NCI-H524 treated with DMSO at 0.1 percent for 48 hours (cell line): ENCODE measurements at regions not wholly inside any gene's neighbourhood (a gene's known extent, or its start where the extent isn't known, plus 50 kb on each side); places are given as distances from the start of the nearest gene placed in this dataset.
"Not testable (repeated sequence)": the region's sequence is repeated elsewhere in the genome, so short reads cannot be mapped to it uniquely, and the experiment has no call there.

Experiments
- DNase-seq: peaks from one replicate; lab custom pipeline; 2025; lab: John Stamatoyannopoulos, UW

DNA sequence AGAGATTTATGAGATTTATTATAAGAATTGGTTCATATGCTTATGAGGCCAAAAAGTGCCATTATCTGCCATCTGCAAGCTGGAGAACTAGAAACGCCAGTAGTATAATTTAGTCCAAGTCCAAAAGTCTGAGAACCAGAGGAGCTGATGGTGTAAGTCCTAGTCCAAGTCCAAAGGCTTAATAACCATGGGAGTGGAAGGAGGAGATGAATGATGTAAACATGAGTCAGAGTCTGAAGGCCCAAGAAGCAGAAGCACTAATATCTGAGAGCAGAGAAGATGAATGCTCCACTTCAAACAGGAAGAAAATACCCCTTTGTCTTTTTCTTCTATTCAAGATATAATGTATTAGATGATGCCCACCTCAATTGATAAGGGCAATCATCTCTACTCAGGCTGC is 185.7 kb downstream of the CGGBP1 start:
- DNase-seq: no peak

DNA sequence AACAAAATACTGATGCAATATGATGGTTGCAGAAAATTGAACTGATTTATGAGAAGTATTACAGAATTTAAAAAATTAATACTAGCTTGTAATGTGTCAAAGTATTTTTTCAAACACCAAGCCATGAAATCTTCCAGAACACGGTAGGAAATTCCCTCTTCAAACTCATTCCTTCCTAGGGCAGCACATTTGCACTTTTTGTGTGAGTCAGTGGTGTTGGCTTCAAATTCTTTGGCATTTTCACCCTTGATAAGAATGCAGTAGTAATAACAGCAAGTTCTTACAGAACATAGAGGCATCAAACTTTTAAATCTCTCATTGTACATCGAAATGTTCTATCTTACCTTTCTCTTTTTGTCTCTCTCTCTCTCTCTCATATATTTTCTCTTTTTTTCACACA is 191.8 kb downstream of the CGGBP1 start:
- no peak for DNase-seq

DNA sequence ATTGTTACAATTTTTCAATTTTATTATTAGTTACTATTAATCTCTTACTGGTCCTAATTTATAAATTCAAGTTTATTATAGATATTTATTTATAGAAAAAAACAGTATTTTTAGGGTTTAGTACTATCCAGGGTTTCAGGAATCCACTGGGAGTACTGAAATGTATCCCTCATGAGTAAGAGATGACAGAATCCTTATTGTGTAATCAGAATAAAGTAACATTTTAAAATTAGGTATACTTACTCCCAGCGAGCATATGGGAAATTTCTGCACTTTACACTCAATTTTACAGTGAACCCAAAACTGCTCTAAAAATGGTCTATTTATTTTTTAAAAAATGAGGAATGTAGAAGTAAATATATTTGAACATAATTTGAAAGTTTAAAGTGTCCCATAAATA is 202.7 kb downstream of the CGGBP1 start:
- DNase-seq: no peak

GRCh38 chr3:87855616-87856015 is 203.2 kb downstream of the CGGBP1 start:
- no peak for DNase-seq

DNA sequence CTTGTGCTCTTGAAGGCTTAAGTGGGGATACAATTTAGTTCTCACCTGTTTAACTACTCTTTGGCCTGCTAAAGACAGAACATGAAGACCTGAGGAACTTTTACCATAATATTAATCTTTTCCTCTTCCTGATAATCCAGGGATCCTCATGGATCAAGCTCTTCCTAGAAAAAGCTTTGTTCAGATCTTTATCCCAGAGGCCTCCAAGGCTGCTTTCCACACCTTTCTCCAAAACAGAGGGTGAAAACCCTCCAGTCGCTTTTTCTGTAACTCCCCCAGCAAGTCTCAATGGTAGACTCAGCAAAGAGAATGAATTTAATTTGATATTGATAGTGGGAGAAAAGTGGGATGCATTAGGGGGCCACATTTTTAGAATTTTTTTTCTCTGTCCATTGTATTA is 203.6 kb downstream of the CGGBP1 start:
- DNase-seq: no peak

GRCh38 chr3:87848003-87848402 is 210.8 kb downstream of the CGGBP1 start:
- no peak for DNase-seq

DNA sequence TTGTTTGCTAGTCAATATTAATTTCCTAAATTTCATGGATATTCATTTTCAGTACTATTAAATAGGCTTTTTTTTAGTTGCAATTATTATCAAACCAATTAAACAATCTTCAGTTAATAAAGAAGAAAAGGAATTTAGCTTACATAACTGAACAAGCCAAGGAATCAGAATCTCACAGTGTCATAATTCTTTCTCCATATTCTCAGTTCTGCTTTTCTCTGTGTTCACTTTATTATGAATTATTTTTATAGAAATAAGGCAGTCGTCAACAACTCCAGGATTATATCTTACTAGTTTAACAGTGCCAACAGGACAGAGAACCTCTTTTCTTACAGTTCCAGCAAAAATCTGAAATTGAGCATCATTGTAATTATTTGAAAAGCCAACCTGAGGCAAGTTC is 221.7 kb downstream of the CGGBP1 start:
- no peak for DNase-seq

GRCh38 chr3:87836026-87836425 is 222.8 kb downstream of the CGGBP1 start:
- no peak for DNase-seq

- DNase-seq: no peak
These were observed 223.6 kb downstream of the CGGBP1 start for GRCh38 chr3:87835236-87835635.

GRCh38 chr3:87834327-87834726 is 224.5 kb downstream of the CGGBP1 start:
- no peak for DNase-seq

DNA sequence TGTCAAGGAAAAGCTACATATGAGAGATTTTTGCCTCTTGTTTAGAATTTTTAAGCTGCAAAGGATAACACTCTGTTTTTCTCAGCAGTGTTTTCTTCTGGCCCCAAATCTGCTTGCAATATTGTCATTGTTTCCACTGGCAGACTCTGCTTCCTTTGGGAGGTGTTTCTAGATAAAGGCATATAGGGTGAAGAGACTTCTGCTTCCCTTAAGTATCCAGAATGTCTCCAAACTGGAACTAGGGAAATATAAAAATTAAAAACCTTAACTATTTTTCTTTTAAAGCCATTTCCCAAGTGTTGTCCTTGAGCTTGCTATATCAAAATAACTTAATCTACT is 225.8 kb downstream of the CGGBP1 start:
- DNase-seq: no peak

DNA sequence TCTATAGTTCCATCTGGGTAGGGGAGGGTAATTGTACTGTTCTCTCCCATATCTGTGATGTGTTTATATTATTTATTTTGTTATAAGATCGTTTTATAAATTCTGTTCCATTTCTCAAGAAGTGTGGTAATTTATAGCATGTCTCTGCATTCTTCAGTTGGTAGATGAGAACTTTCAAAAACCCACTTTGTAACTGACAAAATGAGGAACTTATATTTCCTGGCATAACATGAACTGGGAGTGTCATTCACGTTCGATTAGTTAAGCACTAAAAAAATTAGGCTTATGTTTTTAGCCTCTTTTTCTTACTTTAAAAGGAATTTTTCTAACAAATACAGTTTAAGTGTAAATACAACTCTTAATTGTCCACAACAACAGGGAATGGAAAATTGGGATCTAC is 230.8 kb downstream of the CGGBP1 start:
- no peak for DNase-seq

GRCh38 chr3:87822563-87822962 is 236.2 kb downstream of the CGGBP1 start:
- no peak for DNase-seq

- DNase-seq: not testable (repeated sequence)
These were observed 245.3 kb downstream of the CGGBP1 start for GRCh38 chr3:87813503-87813902.

DNA sequence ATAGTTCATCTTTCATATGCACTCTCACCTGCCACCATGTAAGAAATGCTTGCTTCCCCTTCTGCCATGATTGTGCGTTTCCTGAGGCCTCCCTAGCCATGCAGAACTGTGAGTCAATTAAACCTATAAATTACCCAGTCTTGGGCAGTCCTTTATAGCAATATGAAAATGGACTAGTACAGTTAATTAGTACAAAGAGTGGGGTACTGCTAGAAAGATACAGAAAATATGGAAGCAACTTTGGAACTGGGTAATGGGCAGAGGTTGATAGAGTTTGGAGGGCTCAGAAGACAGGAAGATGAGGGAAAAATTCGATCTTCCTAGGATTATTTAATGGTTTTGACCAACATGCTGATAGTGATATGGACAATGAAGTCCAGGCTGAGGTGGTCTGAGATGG is 246.9 kb downstream of the CGGBP1 start:
- DNase-seq: no peak

GRCh38 chr3:87810452-87811016 is 248.3 kb downstream of the CGGBP1 start:
- no peak for DNase-seq

DNA sequence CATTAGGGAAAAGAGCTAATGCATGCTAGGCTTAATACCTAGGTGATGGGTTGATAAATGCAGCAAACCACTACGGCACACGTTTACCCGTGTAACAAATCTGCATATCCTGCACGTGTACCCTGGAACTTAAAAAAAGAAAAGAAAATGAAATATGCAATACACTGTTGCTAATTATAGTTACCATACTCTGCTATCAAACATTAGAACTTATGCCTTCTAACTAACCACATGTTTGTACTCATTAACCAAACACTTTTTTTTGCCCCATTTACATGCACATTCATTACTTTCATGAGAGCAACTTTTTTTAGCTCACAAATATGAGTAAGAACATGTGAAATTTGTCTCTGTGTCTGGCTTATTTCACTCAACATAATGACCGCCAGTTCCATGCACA is 253.1 kb downstream of the CGGBP1 start:
- DNase-seq: no peak

DNA sequence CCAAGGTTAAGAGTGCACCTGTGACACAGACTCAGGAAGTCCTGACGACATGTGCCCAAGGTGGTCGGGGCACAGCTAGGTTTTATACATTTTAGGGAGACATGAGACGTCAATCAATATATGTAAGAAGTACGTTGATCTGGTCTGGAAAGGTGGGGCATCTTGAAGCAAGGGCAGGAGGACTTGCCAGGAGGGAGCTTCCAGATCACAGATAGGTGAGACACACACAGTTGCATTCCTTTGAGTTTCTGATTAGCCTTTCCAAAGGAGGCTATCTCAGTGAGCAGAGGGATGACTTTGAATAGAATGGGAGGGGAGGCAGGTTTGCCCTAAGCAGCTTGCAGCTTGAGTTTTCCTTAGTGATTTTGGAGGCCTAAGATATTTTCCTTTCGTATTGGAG is 257.4 kb downstream of the CGGBP1 start:
- DNase-seq: no peak

DNA sequence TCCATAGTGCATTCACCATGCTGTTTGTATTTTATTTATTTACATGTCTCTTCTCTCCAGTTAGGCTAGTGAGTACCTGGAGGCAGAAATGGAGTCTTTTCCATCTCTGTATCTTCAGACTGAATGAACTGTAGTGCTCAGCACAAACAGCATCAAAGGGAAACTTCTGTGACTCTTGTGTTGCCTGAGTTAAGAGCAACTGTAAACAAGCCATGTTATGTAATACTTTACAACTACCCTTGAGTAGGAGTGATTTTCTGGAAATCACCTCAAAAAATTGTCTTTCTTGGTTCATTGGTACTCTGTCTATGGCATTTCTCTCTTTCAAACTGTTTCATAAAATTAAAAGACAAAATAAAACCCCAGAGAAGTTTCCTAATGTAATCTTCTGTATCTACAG is 258.3 kb downstream of the CGGBP1 start:
- no peak for DNase-seq

DNA sequence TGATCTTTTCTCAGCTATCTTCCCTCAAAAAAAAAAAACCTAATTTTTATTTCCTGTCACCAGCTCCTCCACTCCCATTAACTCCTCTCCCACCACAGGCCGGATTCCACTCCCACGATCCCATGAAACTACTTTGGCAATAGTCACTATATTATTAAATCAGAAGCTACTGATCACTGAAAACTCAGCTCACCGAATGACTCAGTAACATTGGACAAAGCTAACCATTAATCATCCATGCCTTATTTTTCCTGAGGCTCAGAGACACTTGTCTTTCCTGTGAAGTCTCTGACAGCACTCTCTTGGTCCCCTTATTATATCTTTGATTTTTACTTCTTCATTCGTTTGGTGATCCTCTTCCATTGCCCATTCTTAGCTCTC is 260.2 kb downstream of the CGGBP1 start:
- DNase-seq: no peak

GRCh38 chr3:87797872-87798566 is 260.8 kb downstream of the CGGBP1 start:
- DNase-seq: no peak

DNA sequence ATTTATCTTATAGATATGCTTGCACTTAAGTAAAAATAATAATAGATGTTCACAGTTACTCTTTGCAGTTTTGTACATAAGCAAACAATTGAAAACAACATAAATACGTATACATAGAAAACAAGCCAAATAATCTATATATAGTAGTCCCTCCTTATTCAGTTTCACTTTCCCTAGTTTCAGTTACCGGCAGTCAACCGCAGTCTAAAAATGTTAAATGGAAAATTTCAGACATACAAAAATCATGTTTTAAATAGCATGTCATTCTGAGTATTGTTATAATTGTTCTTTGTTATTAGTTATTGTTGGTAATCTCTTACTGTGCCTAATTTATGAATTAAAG is 262.0 kb downstream of the CGGBP1 start:
- DNase-seq: no peak

DNA sequence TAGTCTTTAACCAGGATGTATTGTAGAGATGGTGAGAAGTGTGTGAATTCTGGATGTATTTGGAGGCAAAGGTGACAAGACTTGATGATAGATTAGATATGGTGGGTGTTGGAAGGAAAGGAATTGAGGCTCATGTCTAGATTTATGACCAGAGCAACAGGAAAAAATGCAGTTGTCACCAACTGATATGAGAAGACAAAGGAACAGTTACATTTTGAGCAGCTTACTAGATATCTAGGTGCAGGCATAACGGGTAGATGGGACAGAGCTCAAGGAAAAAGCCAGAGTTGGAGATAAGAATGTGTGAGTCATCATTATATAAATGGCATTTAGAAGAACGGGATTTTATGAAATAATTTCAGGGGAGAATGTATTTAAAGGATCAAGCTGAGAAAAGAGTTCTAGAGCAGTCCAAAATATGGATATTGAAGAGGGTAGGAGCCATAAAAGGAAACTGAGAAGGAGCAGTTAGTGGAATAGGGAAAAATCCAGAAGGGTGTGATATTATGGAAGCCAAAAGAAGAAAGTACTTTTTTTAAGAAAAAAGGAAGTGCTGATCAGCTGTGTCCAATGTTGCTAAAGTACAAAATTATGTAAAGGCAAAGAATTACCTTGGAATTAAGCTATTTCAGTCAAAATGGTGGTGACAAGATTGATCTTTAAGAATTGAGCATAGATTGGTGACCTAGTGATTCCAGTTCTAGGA is 262.5 kb downstream of the CGGBP1 start:
- no peak for DNase-seq

DNA sequence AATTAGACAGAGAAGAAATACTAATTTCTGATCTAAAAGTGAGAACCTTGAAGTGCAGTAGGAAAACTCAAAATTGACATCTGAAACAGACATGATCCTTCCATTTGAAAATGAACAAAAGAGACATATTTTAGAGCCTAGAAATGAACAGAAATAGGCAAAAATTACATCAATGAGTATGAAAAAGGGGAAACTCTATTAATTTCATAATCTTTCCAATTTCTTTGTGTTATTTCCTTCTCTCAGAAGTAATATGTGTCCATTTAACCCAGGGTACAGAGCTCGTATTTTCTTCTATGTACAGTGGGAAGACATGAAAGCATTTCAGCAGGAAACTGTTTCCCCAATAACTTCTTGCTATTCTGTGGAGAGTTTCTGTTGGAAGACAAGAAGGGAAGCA is 263.1 kb downstream of the CGGBP1 start:
- DNase-seq: no peak
